ENCODE measurements at regions not wholly inside any gene's neighbourhood (a gene's known extent, or its start where the extent isn't known, plus 50 kb on each side); places are given as distances from the start of the nearest gene placed in this dataset.

- Histone ChIP-seq H3K9me1 (ENCODE audit: control insufficient read depth, extremely low read depth, insufficient read depth, low read length) (no peaks in the 10 kb centered on the region), H3K4me2 (ENCODE audit: control insufficient read depth, extremely low read depth, insufficient read depth, low read depth, low read length) (no peak overlapping the region), H3K9me3 (ENCODE audit: control insufficient read depth, low read depth, low read length) (no peaks in the 10 kb centered on the region), H3K9ac (ENCODE audit: control insufficient read depth, extremely low read depth, insufficient read depth, low read length) (no peak overlapping the region), H3K27me3 (ENCODE audit: control insufficient read depth, extremely low read depth, insufficient read depth, low read length) (peaks cover 4% of the 10 kb centered on the region), H4K20me1 (ENCODE audit: control insufficient read depth, extremely low read depth, insufficient read depth, low read length) (no peaks in the 10 kb centered on the region), H2AFZ (ENCODE audit: control insufficient read depth, low read length) (no peak overlapping the region), H3K4me3 (ENCODE audit: control insufficient read depth in 2 of 3, extremely low read depth in 1 of 3, insufficient read depth in 2 of 3, low read depth in 1 of 3, low read length in 3 of 3) (no peak overlapping the region), H3K79me2 (ENCODE audit: control insufficient read depth, insufficient read depth, low read length) (no peaks in the 10 kb centered on the region), H3K27ac (ENCODE audit: control insufficient read depth, insufficient read depth, low read length) (no peak overlapping the region), H3K4me1 (ENCODE audit: control insufficient read depth, extremely low read depth, insufficient read depth, low read length) (no peaks in the 10 kb centered on the region), H3K36me3 (ENCODE audit: control insufficient read depth in 2 of 2, extremely low read depth in 1 of 2, insufficient read depth in 2 of 2, low read length in 2 of 2) (no peaks in the 10 kb centered on the region)
- dilution Hi-C loops (cut with MboI; ENCODE audit: extremely low pct_ligation_motif_present, low sequenced_read_pairs) = no loop called here
- TF ChIP-seq, protein P1, sequence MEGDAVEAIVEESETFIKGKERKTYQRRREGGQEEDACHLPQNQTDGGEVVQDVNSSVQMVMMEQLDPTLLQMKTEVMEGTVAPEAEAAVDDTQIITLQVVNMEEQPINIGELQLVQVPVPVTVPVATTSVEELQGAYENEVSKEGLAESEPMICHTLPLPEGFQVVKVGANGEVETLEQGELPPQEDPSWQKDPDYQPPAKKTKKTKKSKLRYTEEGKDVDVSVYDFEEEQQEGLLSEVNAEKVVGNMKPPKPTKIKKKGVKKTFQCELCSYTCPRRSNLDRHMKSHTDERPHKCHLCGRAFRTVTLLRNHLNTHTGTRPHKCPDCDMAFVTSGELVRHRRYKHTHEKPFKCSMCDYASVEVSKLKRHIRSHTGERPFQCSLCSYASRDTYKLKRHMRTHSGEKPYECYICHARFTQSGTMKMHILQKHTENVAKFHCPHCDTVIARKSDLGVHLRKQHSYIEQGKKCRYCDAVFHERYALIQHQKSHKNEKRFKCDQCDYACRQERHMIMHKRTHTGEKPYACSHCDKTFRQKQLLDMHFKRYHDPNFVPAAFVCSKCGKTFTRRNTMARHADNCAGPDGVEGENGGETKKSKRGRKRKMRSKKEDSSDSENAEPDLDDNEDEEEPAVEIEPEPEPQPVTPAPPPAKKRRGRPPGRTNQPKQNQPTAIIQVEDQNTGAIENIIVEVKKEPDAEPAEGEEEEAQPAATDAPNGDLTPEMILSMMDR (optimal IDR thresholded peaks at IDR 0.05 in 1 of 3, IDR thresholded peaks at IDR 0.05 in 1 of 3, conservative IDR thresholded peaks at IDR 0.05 in 1 of 3; ENCODE audit: extremely low read depth in 1 of 3, insufficient read depth in 2 of 3, low read length in 3 of 3) = no peak
- no peak for TF ChIP-seq EZH2 (IDR thresholded peaks at IDR 0.05; ENCODE audit: low read length)
- no peak for FAIRE-seq
- DNase-seq (ENCODE audit: low read depth, low spot score) = no peak
Measured at GRCh38 chr6:87884203-87884602, 163.4 kb upstream of the SPACA1 start.

GRCh38 chr6:87881342-87881895 lies 166.2 kb upstream of the SPACA1 start:
- Histone ChIP-seq H3K27ac (ENCODE audit: control insufficient read depth, insufficient read depth, low read length) (no peak overlapping the region), H4K20me1 (ENCODE audit: control insufficient read depth, extremely low read depth, insufficient read depth, low read length) (no peaks in the 10 kb centered on the region), H3K9me3 (ENCODE audit: control insufficient read depth, low read depth, low read length) (no peaks in the 10 kb centered on the region), H3K79me2 (ENCODE audit: control insufficient read depth, insufficient read depth, low read length) (no peaks in the 10 kb centered on the region), H3K27me3 (ENCODE audit: control insufficient read depth, extremely low read depth, insufficient read depth, low read length) (no peaks in the 10 kb centered on the region), H3K9me1 (ENCODE audit: control insufficient read depth, extremely low read depth, insufficient read depth, low read length) (no peaks in the 10 kb centered on the region), H3K9ac (ENCODE audit: control insufficient read depth, extremely low read depth, insufficient read depth, low read length) (no peak overlapping the region), H3K4me3 (ENCODE audit: control insufficient read depth in 2 of 3, extremely low read depth in 1 of 3, insufficient read depth in 2 of 3, low read depth in 1 of 3, low read length in 3 of 3) (no peak overlapping the region), H3K4me2 (ENCODE audit: control insufficient read depth, extremely low read depth, insufficient read depth, low read depth, low read length) (no peak overlapping the region), H3K4me1 (ENCODE audit: control insufficient read depth, extremely low read depth, insufficient read depth, low read length) (no peaks in the 10 kb centered on the region), H2AFZ (ENCODE audit: control insufficient read depth, low read length) (no peak overlapping the region), H3K36me3 (ENCODE audit: control insufficient read depth in 2 of 2, extremely low read depth in 1 of 2, insufficient read depth in 2 of 2, low read length in 2 of 2) (no peaks in the 10 kb centered on the region)
- no peak for DNase-seq (ENCODE audit: low read depth, low spot score)
- TF ChIP-seq EZH2 (IDR thresholded peaks at IDR 0.05; ENCODE audit: low read length) = no peak
- TF ChIP-seq, protein P1 (optimal IDR thresholded peaks at IDR 0.05 in 1 of 3, IDR thresholded peaks at IDR 0.05 in 1 of 3, conservative IDR thresholded peaks at IDR 0.05 in 1 of 3; ENCODE audit: extremely low read depth in 1 of 3, insufficient read depth in 2 of 3, low read length in 3 of 3) = no peak
- FAIRE-seq = no peak
- dilution Hi-C loops (cut with MboI; ENCODE audit: extremely low pct_ligation_motif_present, low sequenced_read_pairs) = no loop called here
